HepG2 (cell line): ENCODE measurements at regions not wholly inside any gene's neighbourhood (a gene's known extent, or its start where the extent isn't known, plus 50 kb on each side); places are given as distances from the start of the nearest gene placed in this dataset.

Experiments used
- ATAC-seq: fragments of 200-7000 bp; cut with Tn5 transposase; 3 replicates; pipeline ENCODE4 v1.9.1; 2020; ENCODE audit warnings: mild to moderate bottlenecking, moderate library complexity
- BruUV-seq: library from RNA; stranded (reverse); fragments of 400-500 nt; replicated peaks from 2 replicates; lab custom pipeline; 2021; lab: Mats Ljungman, UMichigan
- CTCF ChIA-PET: fragments of 300-600 bp; formaldehyde crosslinking; extraction: SDS; loops from one replicate; lab custom pipeline; 2021; ENCODE audit warnings: low total read pairs, inconsistent platforms, low intra/inter-chr PET ratio; lab: Yijun Ruan, JAX
- POLR2A ChIA-PET: fragments of 350-600 bp; sonication (Branson Sonifier 250); formaldehyde crosslinking; loops from one replicate; lab custom pipeline; 2020; ENCODE audit warnings: antibody characterized with exemption, inconsistent platforms; lab: Yijun Ruan, JAX
- DNase-seq: peaks from one replicate; pipeline ENCODE4 v3.0.0-alpha.2; 2015; ENCODE audit warnings: low spot score
- FAIRE-seq: peaks from 3 replicates; lab custom pipeline; 2011; peaks lifted over from hg19 to GRCh38; lab: Jason Lieb, UNC
- H2AFZ ChIP-seq: one replicate; pipeline ENCODE4 v1.6.1; 2011; ENCODE audit warnings: low read length, inconsistent platforms
- H3K27ac ChIP-seq: fragments of 300-600 bp; 3 replicates; pipeline ENCODE4 v1.8.0; 2011; ENCODE audit warnings: mixed run types, mild to moderate bottlenecking, mixed read lengths, low read length, inconsistent platforms; ENCODE audit not compliant: insufficient read depth; ENCODE audit errors: extremely low read length
- H3K27me3 ChIP-seq, 2 experiments: fragments of 200-600 bp in 1 of 2; 2 replicates in 1 of 2; 3 replicates in 1 of 2; pipeline versions ENCODE4 v1.6.0 to v1.8.0; 2011; ENCODE audit warnings: low read length in 2 of 2, mild to moderate bottlenecking in 2 of 2, moderate library complexity in 2 of 2, inconsistent platforms in 1 of 2; ENCODE audit not compliant: insufficient read depth in 2 of 2, control insufficient read depth in 1 of 2
- H3K36me3 ChIP-seq, 2 experiments: fragments of 200-600 bp in 1 of 2; replicated peaks in 1 of 2; 2 replicates in 1 of 2; 3 replicates in 1 of 2; pipeline versions ENCODE4 v1.5.1 to v1.8.0; 2011; ENCODE audit warnings: low read length in 2 of 2, inconsistent platforms in 1 of 2; ENCODE audit not compliant: insufficient read depth in 2 of 2, control insufficient read depth in 1 of 2
- H3K4me1 ChIP-seq: 2 replicates; pipeline ENCODE4 v1.5.1; 2012; ENCODE audit warnings: low read length, inconsistent platforms; ENCODE audit not compliant: insufficient read depth
- H3K4me2 ChIP-seq: 2 replicates; pipeline ENCODE4 v1.6.0; 2011; ENCODE audit warnings: low read depth, low read length, inconsistent platforms
- H3K4me3 ChIP-seq, 3 experiments: fragments of 200-600 bp in 1 of 3; sonication (generic), shearing (Covaris generic) in 1 of 3; replicated peaks in 1 of 3; 2 replicates each; pipeline ENCODE4 v1.5.1; 2011 to 2016; ENCODE audit warnings: low read length in 3 of 3, inconsistent platforms in 2 of 3, low read depth in 2 of 3, mild to moderate bottlenecking in 2 of 3, control low read depth in 1 of 3, mixed read lengths in 1 of 3; ENCODE audit not compliant: insufficient read depth in 1 of 3
- H3K79me2 ChIP-seq: one replicate; pipeline ENCODE4 v1.6.1; 2011; ENCODE audit warnings: low read length, inconsistent platforms; ENCODE audit not compliant: insufficient read depth
- H3K9ac ChIP-seq: 2 replicates; pipeline ENCODE4 v1.6.0; 2011; ENCODE audit warnings: mild to moderate bottlenecking, low read depth, low read length, inconsistent platforms; ENCODE audit not compliant: insufficient read depth
- H3K9me3 ChIP-seq: 2 replicates; pipeline ENCODE4 v1.5.1; 2012; ENCODE audit warnings: mild to moderate bottlenecking, low read length
- H4K20me1 ChIP-seq: 2 replicates; pipeline ENCODE4 v1.6.0; 2011; ENCODE audit warnings: inconsistent platforms, mild to moderate bottlenecking, low read length, moderate library complexity; ENCODE audit not compliant: insufficient read depth
- ADNP ChIP-seq: sonication (generic); formaldehyde crosslinking; IDR thresholded peaks from 2 replicates; pipeline ENCODE4 v1.4.0; 2020; ENCODE audit warnings: missing genetic modification reagents
- ARNT2 ChIP-seq: sonication (generic); formaldehyde crosslinking; IDR thresholded peaks from 2 replicates; pipeline ENCODE4 v1.8.0; 2022; ENCODE audit warnings: mild to moderate bottlenecking, low read depth, missing genetic modification reagents, moderate library complexity
- GMEB1 ChIP-seq: sonication (generic); formaldehyde crosslinking; IDR thresholded peaks from 2 replicates; pipeline ENCODE4 v1.5.1; 2020; ENCODE audit warnings: missing genetic modification reagents, mild to moderate bottlenecking, borderline replicate concordance
- HMG20A ChIP-seq: IDR thresholded peaks from 2 replicates; pipeline ENCODE4 v1.6.1; 2016; ENCODE audit warnings: borderline replicate concordance
- MAFG ChIP-seq: sonication (generic); formaldehyde crosslinking; IDR thresholded peaks from 2 replicates; pipeline ENCODE4 v1.5.1; 2020; ENCODE audit warnings: mild to moderate bottlenecking, missing genetic modification reagents
- MTF2 ChIP-seq: sonication (generic); formaldehyde crosslinking; IDR thresholded peaks from 2 replicates; pipeline ENCODE4 v1.5.0; 2020; ENCODE audit warnings: missing genetic modification reagents, borderline replicate concordance
- NFRKB ChIP-seq: fragments of 450-650 bp; IDR thresholded peaks from 2 replicates; pipeline ENCODE4 v1.6.1; 2017
- PRMT3 ChIP-seq: sonication (generic); formaldehyde crosslinking; IDR thresholded peaks from 2 replicates; pipeline ENCODE4 v1.8.1; 2022; ENCODE audit warnings: low read depth, mild to moderate bottlenecking, moderate library complexity, missing genetic modification reagents, borderline replicate concordance
- SSRP1 ChIP-seq: IDR thresholded peaks from 2 replicates; pipeline ENCODE4 v1.6.1; 2016; ENCODE audit warnings: control low read depth
- TP53 ChIP-seq: sonication (generic); formaldehyde crosslinking; conservative IDR thresholded peaks from 2 replicates; pipeline ENCODE4 v1.4.0; 2020; ENCODE audit warnings: missing genetic modification reagents
- ZBTB46 ChIP-seq: sonication (generic); formaldehyde crosslinking; IDR thresholded peaks from 2 replicates; pipeline ENCODE4 v1.4.0; 2020; ENCODE audit warnings: mild to moderate bottlenecking, missing genetic modification reagents, borderline replicate concordance
- ZFY ChIP-seq: sonication (generic); formaldehyde crosslinking; IDR thresholded peaks from 2 replicates; pipeline ENCODE4 v1.4.0; 2020; ENCODE audit warnings: missing genetic modification reagents
- ZNF230 ChIP-seq: sonication (generic); formaldehyde crosslinking; IDR thresholded peaks from 2 replicates; pipeline ENCODE4 v1.4.0; 2020; ENCODE audit warnings: mild to moderate bottlenecking, missing genetic modification reagents
- ZNF263 ChIP-seq: sonication (generic); formaldehyde crosslinking; IDR thresholded peaks from 2 replicates; pipeline ENCODE4 v1.4.0; 2020; ENCODE audit warnings: missing genetic modification reagents
- ZNF274 ChIP-seq: sonication (generic); formaldehyde crosslinking; IDR thresholded peaks from 2 replicates; pipeline ENCODE4 v1.5.1; 2020; ENCODE audit warnings: mild to moderate bottlenecking, missing genetic modification reagents
- ZNF460 ChIP-seq: sonication (generic); formaldehyde crosslinking; IDR thresholded peaks from 2 replicates; pipeline ENCODE4 v1.5.1; 2020; ENCODE audit warnings: missing genetic modification reagents, mild to moderate bottlenecking, borderline replicate concordance
- ZNF501 ChIP-seq: sonication (generic); formaldehyde crosslinking; IDR thresholded peaks from 2 replicates; pipeline ENCODE4 v1.5.1; 2020; ENCODE audit warnings: mild to moderate bottlenecking, moderate library complexity, missing genetic modification reagents
- WGBS: methylation state at CpG from one replicate; pipeline ENCODE4 v1.1.6; 2017; ENCODE audit warnings: low lambda C conversion rate; 5-methylcytosine and 5-hydroxymethylcytosine counted together
- in situ Hi-C: cut with HindIII; loops from 2 replicates; pipeline ENCODE4 v1.10.0; 2017; ENCODE audit warnings: low pct_unique_long_range_greater_than_20kb; ENCODE audit not compliant: extremely low pct_ligation_motif_present
- intact Hi-C: fragments of 100-400 bp; cut with micrococcal nuclease; formaldehyde crosslinking; loops from one replicate; pipeline ENCODE4 v1.10.0; 2022; ENCODE audit not compliant: unreplicated experiment
- TF ChIP-seq, protein P1 (sequence below): IDR thresholded peaks from 2 replicates; pipeline ENCODE4 v1.6.1; 2012; ENCODE audit warnings: low read depth, low read length, improper control_type of control experiment

- Histone ChIP-seq H3K4me1 (peaks cover 58% of the 10 kb centered on the region), H2AFZ (no peak overlapping the region), H3K9ac (peak overlapping the region; percentile 40), H3K36me3 (no peaks in the 10 kb centered on the region), H3K27ac (peak overlapping the region; percentile 76), H3K27me3 (no peaks in the 10 kb centered on the region), H4K20me1 (peaks cover 3% of the 10 kb centered on the region; the same call in 1 of the 2 replicates), H3K79me2 (no peaks in the 10 kb centered on the region), H3K4me3 (peak overlapping the region; percentile 1 to 68 (median 24); a peak in 5 of 6 replicates), H3K4me2 (peak overlapping the region; percentile 86), H3K9me3 (no peaks in the 10 kb centered on the region)
- ATAC-seq = no peak
- TSS peak; percentile 63 for BruUV-seq
- no peak for DNase-seq
- no peak for FAIRE-seq
- WGBS = 3% methylated on average over 12 of the region's 12 CpGs
- intact Hi-C loops (loop anchor here (1.0 to 5.0 kb wide), 6 partner anchors 87 to 288 kb away; no protein-coding TSS in a partner anchor), in situ Hi-C loops (loop anchor here (5.0 to 10.0 kb wide), 4 partner anchors 95 to 288 kb away; partner anchors contain the start of gene APPL1)
- CTCF ChIA-PET = interaction anchor here (3.5 kb wide), 1 partner anchor 287 kb away, joined by 24 read pairs; no protein-coding TSS in a partner anchor
- POLR2A ChIA-PET = interaction anchor here (0.8 to 3.7 kb wide), 14 partner anchors 9 to 607 kb away, joined by 3 to 29 read pairs (median 6); partner anchors contain the start of genes ARF4, ARHGEF3 and TASOR
- TF ChIP-seq ARNT2 = 0 out of 2 replicates have a peak, but pooled peaks have one; percentile 2
- no peak for TF ChIP-seq ZBTB46 (CRISPR knock-in tag)
- TF ChIP-seq, protein P1, sequence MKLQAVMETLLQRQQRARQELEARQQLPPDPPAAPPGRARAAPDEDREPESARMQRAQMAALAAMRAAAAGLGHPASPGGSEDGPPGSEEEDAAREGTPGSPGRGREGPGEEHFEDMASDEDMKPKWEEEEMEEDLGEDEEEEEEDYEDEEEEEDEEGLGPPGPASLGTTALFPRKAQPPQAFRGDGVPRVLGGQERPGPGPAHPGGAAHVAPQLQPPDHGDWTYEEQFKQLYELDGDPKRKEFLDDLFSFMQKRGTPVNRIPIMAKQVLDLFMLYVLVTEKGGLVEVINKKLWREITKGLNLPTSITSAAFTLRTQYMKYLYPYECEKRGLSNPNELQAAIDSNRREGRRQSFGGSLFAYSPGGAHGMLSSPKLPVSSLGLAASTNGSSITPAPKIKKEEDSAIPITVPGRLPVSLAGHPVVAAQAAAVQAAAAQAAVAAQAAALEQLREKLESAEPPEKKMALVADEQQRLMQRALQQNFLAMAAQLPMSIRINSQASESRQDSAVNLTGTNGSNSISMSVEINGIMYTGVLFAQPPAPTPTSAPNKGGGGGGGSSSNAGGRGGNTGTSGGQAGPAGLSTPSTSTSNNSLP = 0 out of 2 replicates have a peak, but pooled peaks have one; percentile 13
- no peak for TF ChIP-seq NFRKB
- TF ChIP-seq ZNF501 = 0 out of 2 replicates have a peak, but pooled peaks have one; percentile 29
- no peak for TF ChIP-seq MAFG (CRISPR knock-in tag)
- 0 out of 2 replicates have a peak, but pooled peaks have one; percentile 8 for TF ChIP-seq PRMT3 (CRISPR knock-in tag)
- no peak for TF ChIP-seq ZNF460
- TF ChIP-seq MTF2 (CRISPR knock-in tag) = no peak
- TF ChIP-seq HMG20A (CRISPR knock-in tag) = no peak
- TF ChIP-seq ZFY (CRISPR knock-in tag) = no peak
- TF ChIP-seq SSRP1 (CRISPR knock-in tag) = no peak
- TF ChIP-seq ZNF274 (CRISPR knock-in tag) = no peak
- peak; percentile 65; the same call in 1 of the 2 replicates for TF ChIP-seq ZNF230 (CRISPR knock-in tag)
- TF ChIP-seq ZNF263 (CRISPR knock-in tag) = no peak
- TF ChIP-seq TP53 (CRISPR knock-in tag) = no peak
- no peak for TF ChIP-seq GMEB1 (CRISPR knock-in tag)
- TF ChIP-seq ADNP (CRISPR knock-in tag) = 0 out of 2 replicates have a peak, but pooled peaks have one; percentile 41
Observed at GRCh38 chr3:56989977-56990640, 70.4 kb upstream of the SPATA12 start.
